ENCODE measurements at regions not wholly inside any gene's neighbourhood (a gene's known extent, or its start where the extent isn't known, plus 50 kb on each side); places are given as distances from the start of the nearest gene placed in this dataset.

- TF ChIP-seq CTCF (IDR thresholded peaks at IDR 0.05) (no peak), POLR2A (IDR thresholded peaks at IDR 0.05) (no peak)
Observed at GRCh38 chr11:15589070-15589626, 474.4 kb downstream of the INSC start.
